Fibroblast of skin of back (primary cell): ENCODE measurements at regions not wholly inside any gene's neighbourhood (a gene's known extent, or its start where the extent isn't known, plus 50 kb on each side); places are given as distances from the start of the nearest gene placed in this dataset.

Experiments used
- DNase-seq: peaks from one replicate; pipeline ENCODE4 v3.0.0-alpha.2; 2013

DNA sequence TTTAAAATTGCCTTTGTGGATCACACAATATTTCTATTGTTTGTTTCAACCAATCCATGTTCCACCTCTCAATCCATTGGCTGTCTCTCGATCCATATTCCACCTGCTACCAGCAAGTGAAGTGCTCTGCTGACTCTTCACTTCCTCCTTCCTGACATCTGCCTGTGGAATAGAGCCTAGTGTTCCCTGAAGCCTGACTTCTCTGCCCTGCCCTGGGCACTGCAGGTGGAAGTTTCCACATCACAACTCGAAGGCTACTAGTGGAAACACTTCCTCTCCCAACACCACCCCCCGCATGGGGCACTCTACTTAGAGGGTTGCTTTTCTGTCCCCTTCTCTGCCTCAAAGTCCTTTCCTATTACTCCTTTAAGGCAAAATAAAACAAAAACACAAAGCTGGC lies 563.8 kb upstream of the IGFBP3 start:
- DNase-seq: no peak

DNA sequence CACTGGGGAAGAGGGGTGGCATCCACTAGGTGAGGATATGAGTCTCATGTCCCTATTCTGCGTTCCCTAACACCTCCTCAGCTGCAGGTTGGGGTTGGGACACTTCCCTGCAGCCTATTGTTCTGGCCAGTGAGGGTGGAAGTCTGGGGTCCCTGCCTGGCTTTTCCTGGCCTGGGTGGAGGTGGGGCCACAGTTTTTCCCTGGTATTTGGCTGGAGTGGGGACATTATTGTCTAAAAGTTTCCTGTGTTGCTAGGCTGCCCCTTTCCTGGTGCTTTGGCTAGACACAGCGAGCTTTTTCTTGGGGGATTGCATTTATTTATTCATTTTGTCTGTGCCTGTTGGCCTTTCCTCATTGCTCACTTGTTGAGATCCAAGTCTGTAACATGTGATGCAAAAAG lies 559.5 kb upstream of the IGFBP3 start:
- no peak for DNase-seq

DNA sequence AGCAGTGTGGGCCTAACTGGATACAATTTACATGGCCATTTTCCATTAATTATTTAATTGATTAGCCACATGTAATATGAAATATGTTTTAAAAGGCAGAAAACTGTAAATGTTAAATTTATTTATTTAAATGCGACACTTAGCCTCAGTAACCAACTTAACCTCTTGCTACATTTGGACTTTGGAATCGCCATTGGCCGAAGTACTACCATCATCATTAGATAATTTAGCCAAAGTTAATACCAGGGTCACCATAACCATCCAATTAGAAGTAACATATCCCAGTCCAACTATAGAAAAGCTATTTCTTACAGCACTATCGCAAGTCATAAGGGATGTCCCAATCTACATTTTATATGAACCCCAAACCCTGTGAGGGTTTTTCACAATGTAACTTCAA lies 558.6 kb upstream of the IGFBP3 start:
- no peak for DNase-seq

DNA sequence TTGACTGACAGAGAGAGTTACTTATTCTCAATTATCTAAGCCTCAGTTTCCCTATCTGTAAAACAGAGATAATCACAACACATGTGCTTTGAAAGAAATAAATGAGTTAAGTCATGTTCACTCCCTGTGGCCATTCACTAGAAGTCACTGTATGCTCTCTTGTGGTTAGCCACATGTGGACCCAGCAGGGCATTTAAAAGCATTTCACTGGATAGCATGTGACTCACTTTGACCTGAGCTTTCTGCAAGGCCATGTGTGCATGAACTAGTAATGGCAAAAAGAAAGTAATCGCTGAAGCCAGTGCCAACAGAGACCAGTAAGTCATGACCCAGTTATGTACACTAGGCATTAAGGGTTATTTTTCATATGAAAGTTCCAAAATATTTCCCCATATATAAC lies 557.0 kb upstream of the IGFBP3 start:
- DNase-seq: peak; percentile 54

DNA sequence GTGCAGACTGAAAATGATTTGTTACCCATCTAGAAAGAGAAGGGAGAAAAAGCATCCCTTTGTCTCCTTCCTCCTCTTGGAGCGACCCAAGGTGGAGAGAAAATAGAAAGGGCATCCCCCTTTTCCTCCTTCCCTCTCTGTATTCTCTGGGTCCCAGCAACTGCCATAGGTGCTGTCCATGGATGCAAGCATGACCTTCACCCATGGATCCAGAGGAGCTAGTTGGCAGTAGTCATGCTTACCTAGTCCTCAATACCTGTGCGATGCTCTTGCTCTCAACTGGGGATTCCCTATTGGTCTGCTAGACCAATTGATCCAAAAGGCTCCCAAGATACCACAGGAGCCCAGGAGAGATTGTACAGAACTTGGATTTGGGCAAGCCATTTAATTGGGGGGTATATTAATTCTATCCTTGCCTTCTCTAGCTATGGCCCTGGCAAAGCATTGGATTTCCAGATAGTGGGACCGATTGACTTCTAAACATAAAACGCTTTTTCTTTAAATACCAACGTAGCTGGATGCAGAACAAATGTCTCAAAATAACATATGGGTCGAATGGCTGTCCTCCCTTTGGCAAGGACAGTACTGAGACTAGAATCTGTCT lies 547.8 kb upstream of the IGFBP3 start:
- DNase-seq: peak; percentile 23

DNA sequence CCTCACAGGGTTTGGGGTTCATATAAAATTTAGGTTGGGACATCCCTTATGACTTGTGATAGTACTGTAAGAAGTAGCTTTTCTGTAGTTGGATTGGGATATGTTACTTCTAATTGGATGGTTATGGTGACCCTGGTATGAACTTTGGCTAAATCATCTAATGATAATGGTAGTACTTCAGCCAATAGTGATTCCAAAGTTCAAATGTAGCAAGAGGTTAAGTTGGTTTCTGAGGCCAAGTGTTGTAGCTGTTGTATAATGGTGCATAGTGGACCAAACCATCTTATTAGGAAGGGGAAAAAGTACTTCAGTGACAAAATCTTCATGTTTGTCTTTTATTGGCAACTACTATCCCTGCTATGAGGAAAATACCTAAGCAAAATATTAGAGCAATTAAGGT lies 542.1 kb upstream of the IGFBP3 start:
- no peak for DNase-seq

DNA sequence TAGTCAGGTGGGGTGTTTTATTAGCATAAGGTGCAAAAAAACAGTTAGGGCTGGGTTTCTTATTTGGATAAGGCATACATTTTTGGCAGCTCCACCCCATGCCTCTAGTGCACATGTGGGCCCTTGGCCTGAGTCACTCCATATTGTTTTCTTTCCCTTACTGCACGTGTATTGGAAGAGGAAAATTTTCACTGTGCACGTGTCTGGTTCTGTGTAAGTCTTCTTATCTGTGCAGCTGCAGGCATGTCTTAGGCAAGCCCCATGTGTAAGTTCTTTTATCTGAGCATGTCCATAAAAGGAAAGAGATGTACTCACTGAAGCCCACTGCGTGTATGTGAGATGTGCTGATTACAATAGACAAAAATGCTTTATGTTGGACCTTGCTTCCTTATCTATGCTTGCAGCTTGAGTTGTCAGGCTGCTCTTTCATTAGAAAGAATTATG lies 540.3 kb upstream of the IGFBP3 start:
- DNase-seq: peak; percentile 81

DNA sequence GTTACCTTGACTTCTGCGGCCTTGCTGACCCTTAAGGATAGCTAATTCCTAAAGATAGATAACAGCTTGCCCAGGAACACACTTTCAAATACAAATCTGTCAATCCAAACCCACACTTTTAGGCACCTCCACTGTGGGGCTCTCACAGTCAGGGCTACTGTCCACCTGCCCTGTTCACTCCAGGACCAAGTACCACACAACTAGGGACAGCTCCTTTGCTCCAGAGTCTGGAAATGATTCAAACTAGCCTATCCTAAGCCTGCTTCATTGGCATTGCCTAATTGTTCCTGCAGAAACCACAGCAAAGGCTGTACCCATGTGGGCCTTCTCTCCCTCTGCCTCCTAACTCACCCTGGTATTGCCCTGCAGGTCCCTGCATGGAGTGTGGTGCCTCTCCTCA lies 538.9 kb upstream of the IGFBP3 start:
- DNase-seq: no peak

DNA sequence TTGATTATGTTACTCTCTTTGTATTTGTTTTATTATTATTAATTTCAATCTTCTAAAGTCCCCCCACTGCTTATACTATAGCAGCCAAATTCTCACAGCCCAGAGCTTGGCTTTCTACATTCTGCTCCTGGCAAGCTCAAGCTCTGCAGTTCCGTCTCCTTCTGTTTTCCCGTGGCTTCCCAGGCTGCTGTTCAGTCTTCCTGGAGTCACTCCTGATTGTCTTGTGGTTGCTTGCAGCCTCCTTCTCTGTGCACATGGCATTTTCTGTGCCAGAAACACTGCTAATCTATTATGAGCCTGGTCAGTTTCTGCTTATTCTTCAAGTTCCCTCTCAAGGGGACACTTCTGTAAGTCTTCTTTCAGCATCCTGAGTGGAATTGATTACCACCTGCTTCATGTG lies 533.7 kb upstream of the IGFBP3 start:
- DNase-seq: no peak

DNA sequence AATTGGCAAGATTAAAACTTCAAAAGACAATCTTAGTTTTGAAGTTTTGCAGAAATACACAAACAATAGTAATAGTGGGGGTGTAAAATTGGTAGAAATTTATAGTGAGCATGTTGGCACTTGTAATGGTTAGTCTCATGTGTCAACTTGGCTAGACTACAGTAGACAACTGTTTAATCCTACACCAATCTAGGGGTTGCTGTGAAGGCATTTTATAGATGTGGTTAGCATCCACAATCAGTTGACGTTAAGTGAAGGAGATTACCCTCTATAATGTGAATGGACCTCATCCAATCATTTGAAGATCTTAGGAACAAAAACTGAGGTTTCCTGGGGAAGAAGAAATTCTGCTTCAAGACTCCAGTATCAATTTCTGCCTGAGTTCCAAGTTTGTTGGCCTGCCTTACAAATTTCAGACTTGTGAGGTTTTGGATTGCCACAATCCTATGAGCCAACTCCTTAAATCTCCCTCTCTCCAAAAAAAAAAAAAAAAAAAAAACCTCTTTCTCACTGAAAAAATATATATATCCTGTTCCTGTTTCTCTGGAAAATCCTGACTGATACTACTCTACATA lies 531.6 kb upstream of the IGFBP3 start:
- no peak for DNase-seq

DNA sequence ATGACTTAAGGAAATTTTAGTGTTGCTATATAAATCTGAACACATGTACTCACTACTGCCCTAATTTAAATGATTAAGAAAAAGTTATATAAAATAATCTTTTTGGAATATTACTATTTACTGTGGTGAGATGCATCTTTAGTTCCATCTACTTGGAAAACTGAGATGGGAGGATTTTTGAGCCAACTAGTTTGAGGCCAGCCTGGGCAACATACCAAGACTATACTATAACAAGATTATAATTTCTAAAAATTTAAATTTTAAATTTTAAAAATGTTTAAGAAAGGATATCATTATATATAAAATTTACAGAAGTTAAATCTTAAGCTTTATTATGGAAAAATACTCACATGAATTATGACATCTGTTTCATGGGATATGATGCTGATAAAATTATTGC lies 530.8 kb upstream of the IGFBP3 start:
- DNase-seq: no peak

DNA sequence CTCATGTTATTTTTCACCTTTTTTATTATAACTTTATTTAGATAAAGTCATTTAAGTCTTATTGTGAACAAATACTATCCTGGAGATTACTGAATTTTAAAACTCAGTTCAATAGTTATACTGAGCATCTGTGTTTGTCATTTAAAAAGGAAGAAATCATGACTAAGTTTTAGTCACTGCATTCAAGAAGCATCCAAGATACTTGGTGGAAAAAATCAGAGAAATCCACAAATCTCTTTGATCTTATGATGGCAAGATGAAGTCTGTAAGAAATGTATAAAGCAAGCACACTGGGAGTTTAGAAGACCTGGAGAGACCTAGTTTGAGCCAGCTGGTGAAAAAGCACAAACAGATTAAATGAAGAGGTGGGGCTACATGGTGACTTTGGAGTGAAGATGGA lies 529.8 kb upstream of the IGFBP3 start:
- DNase-seq: peak; percentile 34

DNA sequence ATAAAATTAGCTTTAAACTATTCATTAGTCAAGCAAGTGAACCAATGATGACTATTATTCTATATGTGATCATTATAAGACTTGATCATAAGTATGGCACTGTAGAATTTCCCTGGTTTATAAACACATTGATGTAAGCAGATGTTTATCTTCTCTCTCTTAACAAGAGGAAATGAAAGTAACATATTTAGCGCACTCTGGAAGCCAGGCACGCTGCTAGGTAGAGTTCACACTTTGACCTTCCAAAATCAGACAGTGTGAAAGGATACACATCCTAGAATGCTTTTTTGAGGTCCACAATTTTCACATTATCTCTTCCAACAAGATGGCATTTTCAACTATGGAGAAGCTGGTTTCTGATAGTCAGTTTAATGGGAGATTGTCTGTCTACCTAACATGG lies 529.4 kb upstream of the IGFBP3 start:
- no peak for DNase-seq

DNA sequence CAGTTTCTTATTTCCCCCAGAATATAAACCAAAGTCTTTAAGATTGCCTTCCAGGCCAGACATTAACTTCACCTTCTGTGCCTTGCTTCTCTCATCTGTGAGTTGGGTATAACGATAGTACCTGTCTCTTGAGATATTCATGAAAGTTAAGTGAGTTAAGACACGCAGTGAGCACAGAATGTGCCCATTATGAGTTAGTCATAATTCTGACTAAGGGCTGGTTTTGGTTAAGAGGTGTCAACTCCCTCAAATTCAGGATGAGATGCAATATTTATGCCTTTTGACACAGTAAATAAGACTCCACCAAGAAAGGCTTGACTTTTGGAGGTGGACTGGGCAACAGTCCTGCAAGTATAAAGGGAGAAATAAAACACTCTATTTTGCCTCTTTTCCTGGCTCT lies 528.7 kb upstream of the IGFBP3 start:
- no peak for DNase-seq

DNA sequence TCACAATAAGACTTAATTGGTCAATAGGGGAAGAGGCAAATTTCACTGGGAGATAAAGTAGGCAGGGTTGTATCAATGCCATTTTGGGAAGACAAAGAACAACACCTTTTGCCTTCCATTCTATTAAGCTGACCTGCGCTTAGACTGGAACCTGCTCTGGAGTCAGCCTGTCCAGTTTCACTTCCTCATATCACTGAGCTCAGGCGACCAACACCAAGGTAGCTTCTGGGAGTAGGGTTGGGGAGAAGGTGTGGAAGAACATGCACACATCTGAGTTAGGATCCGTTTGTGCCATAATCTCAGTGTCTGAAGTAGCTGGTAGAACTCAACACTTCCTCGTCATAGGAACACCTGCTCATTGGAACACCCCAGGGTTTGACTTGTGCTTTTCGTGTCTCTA lies 527.4 kb upstream of the IGFBP3 start:
- no peak for DNase-seq

DNA sequence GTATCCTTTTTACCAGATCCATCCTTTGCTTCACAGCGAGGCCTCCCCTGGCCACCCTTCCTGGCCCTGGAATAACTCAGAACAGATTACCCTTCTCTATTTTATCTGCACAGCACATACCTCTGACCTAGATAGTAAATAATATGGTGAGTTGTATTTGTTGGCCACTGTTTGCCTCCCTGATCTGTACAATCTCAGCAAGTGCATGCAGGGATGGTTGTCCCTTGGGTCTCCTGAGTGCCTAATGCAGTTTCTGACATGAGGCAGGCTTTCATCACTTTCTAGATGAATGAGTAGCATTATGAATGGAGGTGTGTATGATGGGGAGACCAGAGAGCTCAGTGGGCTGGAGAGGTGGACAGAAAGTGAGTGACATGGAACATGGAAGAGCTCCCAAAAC lies 525.1 kb upstream of the IGFBP3 start:
- DNase-seq: no peak

DNA sequence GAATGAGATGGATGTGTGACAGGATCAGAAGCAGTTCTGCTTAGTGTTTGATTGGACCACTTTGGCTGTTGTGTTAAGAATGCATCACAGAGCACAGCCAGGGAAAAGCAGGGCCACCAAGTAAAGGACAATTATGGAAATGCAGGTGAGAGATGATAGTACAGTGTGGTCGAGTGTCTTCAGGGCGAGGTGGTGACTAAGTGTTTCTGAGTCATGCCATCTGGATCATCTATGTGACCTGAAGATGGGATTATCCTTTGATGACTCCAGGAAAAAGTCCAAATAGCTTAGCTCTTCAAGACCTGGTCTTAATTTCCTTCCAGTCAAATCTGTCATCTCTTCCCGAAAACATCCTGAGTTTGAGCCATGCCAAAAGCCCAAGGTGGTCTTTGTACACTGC lies 523.2 kb upstream of the IGFBP3 start:
- DNase-seq: peak; percentile 21

DNA sequence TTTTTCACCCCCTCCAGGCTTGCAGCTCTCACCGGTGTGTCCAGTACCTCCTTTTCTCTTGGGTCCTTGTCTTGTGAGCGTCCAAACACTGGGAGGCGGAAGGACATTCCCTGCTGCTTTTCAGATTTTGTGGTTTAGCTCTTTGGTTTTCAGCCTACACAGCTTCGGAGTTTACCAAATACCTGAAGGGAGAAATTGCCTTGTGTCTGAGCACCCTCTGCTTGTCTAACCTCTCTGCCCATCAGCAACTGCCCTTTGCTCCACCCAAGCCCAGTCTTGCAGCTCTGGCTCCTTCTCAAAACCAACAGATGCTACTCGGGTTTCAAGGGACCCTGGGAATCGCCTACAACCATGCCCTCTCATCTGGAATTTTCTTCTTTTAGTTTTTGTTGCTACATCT lies 519.1 kb upstream of the IGFBP3 start:
- DNase-seq: no peak

DNA sequence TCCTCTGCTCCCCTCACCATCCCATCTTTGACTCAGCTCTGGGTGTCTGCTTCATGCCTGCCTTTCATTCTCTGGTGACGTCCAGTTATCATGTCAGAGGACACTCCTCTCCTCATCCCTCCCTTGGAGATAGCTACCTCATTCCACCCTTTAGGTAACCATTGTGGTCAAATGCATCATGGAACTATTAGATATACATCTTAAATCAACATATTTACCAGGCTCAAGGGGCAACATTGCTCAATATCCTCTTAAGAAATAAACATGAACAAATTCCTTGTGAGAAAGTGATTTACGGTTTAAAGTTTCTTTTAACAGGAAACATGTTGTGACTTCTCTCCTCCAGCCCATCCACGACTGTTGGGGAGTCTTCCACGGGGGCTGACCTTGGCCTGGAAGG lies 511.6 kb upstream of the IGFBP3 start:
- DNase-seq: peak; percentile 14

DNA sequence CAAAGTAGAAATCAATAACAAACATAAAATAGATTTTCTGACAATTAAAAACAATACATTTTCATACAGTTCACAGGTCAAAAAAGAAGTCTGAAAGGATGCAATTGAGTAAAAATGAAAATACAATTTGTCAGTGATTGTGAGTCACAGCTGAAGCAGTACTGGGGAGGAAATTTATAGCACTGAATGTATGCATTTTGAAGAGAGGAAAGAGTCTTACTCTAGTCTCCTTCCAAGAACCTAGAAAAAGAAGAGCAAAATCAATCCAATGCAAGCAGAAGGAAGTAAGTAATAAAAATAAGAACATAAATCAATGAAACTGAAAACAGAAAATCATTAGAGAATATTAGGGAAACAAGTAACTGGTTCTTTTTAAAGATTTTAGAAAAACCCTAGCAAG lies 507.2 kb upstream of the IGFBP3 start:
- peak; percentile 19 for DNase-seq

DNA sequence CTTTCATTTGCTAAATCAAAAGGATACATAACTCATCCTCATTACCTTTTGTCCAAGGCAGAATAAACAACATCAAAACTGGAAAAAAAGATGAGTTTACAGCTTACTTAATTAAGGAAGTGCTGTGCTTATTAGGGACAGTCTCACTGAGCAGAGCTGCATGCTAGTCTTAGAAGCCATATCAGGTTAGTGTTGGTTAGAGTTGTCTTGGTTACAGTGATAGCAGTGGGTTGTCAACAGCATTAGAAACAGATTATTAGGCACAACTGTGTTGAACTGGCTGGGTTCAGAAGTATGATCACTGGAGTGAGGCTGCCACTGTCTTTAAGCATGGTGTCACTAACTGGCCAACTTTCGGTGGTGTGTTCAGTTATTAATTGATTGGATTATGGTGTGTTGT lies 503.9 kb upstream of the IGFBP3 start:
- DNase-seq: no peak

DNA sequence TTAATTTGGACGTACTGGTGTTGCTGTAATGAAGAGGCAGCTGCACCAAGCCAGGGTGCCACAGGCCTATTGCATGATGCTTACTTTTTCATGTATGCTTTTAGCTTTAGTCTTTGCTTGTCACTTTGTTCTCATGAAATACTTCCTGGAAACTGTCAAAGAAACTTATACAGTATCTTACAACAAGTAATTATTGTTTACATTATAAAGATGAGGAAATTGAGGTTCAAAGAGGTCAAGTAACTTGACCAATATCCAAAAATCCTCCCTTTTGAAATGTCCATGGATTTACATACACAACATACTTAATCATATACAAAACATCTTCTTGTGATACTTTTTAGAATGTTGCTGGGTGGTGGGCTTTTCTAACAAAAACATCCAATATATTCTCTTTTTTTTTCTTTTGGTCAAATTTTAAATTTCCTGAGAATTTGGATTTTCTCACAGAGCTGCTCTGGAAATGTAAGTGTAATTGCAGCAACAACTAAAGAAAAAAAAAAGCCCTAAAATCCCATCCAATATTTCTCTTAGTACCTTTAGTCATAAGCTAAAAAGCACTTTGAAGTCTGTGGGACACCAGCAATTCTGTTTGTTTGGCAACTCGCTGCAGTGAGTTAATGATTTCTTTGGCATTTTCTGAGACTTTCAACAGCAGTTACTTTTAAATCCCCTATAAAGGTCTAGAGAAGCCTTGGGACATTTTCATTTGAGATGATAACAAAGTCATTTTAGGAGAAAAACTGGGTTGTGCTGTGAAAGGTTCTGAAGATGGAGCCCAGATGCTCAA lies 500.6 kb upstream of the IGFBP3 start:
- no peak for DNase-seq

DNA sequence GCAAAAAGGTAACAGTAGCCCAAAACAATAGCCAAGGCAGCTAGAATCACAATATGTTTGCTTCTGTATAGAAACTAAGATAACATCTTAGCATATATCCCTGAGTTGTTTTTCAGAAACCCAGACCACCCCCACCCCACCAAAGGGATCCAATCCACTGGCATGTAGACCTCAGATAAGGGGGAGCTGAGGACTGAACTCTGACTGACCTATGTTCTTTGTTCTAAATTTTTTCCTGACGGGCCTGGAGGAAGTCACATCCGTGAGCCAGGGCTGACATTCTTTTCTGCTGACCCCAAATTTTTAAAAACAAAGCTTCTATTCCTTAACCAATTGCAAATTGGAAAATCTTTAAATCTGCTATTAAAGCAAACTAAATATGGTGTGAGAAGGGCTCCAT lies 493.9 kb upstream of the IGFBP3 start:
- DNase-seq: peak; percentile 57

DNA sequence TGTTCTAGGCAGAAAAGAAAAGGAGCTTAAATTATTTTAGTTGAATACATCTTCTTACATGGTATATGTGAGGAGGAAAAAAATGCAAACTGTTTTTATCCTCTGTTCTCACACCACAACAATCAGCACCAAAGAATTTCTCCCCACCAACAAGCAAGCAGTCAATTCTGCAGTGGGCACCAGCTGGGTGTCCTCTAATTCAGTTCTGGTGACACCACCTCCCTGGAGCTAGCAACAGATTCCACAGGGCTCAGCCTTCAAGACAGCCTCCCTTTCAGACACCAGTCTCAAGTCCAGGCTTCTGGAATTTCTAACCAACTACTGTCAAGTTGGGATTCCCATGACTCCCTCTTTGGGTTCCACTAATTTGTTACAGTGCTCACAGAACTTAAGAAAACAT lies 490.2 kb upstream of the IGFBP3 start:
- DNase-seq: no peak
